ENCODE measurements at regions not wholly inside any gene's neighbourhood (a gene's known extent, or its start where the extent isn't known, plus 50 kb on each side); places are given as distances from the start of the nearest gene placed in this dataset.

DNA sequence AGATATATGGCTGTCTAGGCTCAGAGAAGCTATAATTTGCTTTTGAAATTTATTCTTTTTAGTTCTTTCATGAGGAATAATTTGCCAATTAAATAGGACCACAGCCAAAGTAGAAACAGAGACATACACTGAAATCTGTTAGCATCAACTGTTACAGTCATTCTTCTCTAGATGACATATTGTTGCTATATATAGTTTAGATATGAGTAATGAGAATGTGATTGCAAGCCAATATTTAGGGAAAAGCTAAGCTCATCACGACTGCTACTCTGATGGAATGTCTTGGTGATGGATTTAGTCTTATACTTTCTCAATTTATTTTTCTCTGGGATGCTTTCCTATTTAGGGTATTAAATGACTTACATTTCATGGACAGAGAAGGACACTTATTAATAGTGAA lies 259.1 kb downstream of the LNPK start:
- H3K27ac Mint-ChIP-seq (ENCODE audit: unreplicated experiment): peak overlapping the region; percentile 76
- peaks cover 8% of the 10 kb centered on the region for H3K4me1 Mint-ChIP-seq (ENCODE audit: low read depth, unreplicated experiment)
- no peaks in the 10 kb centered on the region for H3K79me2 ChIP-seq (ENCODE audit: insufficient read depth, low read length)
- DNase-seq (ENCODE audit: low read depth) (peak; percentile 20), FAIRE-seq (no peak)
- no peaks in the 10 kb centered on the region for H3K27me3 ChIP-seq (ENCODE audit: insufficient read depth, low read length)
- H3K4me2 ChIP-seq (ENCODE audit: low read length): peak overlapping the region; percentile 10
- TF ChIP-seq, protein P1, sequence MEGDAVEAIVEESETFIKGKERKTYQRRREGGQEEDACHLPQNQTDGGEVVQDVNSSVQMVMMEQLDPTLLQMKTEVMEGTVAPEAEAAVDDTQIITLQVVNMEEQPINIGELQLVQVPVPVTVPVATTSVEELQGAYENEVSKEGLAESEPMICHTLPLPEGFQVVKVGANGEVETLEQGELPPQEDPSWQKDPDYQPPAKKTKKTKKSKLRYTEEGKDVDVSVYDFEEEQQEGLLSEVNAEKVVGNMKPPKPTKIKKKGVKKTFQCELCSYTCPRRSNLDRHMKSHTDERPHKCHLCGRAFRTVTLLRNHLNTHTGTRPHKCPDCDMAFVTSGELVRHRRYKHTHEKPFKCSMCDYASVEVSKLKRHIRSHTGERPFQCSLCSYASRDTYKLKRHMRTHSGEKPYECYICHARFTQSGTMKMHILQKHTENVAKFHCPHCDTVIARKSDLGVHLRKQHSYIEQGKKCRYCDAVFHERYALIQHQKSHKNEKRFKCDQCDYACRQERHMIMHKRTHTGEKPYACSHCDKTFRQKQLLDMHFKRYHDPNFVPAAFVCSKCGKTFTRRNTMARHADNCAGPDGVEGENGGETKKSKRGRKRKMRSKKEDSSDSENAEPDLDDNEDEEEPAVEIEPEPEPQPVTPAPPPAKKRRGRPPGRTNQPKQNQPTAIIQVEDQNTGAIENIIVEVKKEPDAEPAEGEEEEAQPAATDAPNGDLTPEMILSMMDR (IDR thresholded peaks at IDR 0.05; ENCODE audit: insufficient read depth, low read depth, low read length): no peak
- TF ChIP-seq EZH2 (IDR thresholded peaks at IDR 0.05; ENCODE audit: insufficient read depth, low read length): no peak
- no peak overlapping the region for H3K4me3 ChIP-seq (ENCODE audit: insufficient read depth, low read depth, low read length)
- H3K36me3 ChIP-seq (ENCODE audit: insufficient read depth, low read length): no peaks in the 10 kb centered on the region
- H3K4me1 ChIP-seq (ENCODE audit: insufficient read depth, low read length): peaks cover 5% of the 10 kb centered on the region
- H4K20me1 ChIP-seq (ENCODE audit: insufficient read depth, low read length): no peaks in the 10 kb centered on the region
- H3K27me3 Mint-ChIP-seq (ENCODE audit: low read depth, unreplicated experiment): peaks cover 39% of the 10 kb centered on the region
- H3K4me3 Mint-ChIP-seq (ENCODE audit: unreplicated experiment): no peak overlapping the region
- H2AFZ ChIP-seq (ENCODE audit: low read depth, low read length): no peak overlapping the region
- no peaks in the 10 kb centered on the region for H3K36me3 Mint-ChIP-seq (ENCODE audit: low read depth, unreplicated experiment)
- no peaks in the 10 kb centered on the region for H3K9me3 ChIP-seq (ENCODE audit: insufficient read depth, low read depth, low read length)
- no peak overlapping the region for H3K9ac ChIP-seq (ENCODE audit: low read length)
- H3K27ac ChIP-seq (ENCODE audit: low read depth, low read length): no peak overlapping the region
- H3K9me3 Mint-ChIP-seq (ENCODE audit: unreplicated experiment): no peaks in the 10 kb centered on the region

DNA sequence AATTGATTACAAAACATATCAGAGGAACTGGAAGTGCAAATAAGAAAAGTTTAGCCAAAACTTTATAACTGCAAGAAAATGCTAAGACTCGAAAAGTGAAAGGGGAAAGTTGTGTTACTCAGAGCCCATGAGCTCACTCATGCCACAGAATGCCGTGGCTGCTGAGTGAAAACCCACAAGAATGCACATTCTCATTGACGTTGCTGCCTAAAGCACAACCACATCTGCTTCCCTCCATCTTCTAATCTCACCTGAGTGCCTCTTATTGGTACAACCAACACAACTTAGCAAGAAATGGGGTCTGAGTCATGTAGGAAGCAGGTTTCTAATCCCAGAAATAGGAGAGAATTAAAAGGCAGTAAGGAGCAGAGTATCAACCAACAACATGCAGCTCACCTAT lies 259.7 kb downstream of the LNPK start:
- Histone ChIP-seq H3K4me1 (ENCODE audit: insufficient read depth, low read length) (peaks cover 5% of the 10 kb centered on the region), H3K27ac (ENCODE audit: low read depth, low read length) (no peak overlapping the region), H4K20me1 (ENCODE audit: insufficient read depth, low read length) (no peaks in the 10 kb centered on the region), H3K9me3 (ENCODE audit: insufficient read depth, low read depth, low read length) (no peaks in the 10 kb centered on the region), H3K4me2 (ENCODE audit: low read length) (peak overlapping the region; percentile 10), H3K79me2 (ENCODE audit: insufficient read depth, low read length) (no peaks in the 10 kb centered on the region), H3K4me3 (ENCODE audit: insufficient read depth, low read depth, low read length) (no peak overlapping the region), H2AFZ (ENCODE audit: low read depth, low read length) (no peak overlapping the region), H3K36me3 (ENCODE audit: insufficient read depth, low read length) (no peaks in the 10 kb centered on the region), H3K27me3 (ENCODE audit: insufficient read depth, low read length) (no peaks in the 10 kb centered on the region), H3K9ac (ENCODE audit: low read length) (no peak overlapping the region)
- Mint-ChIP-seq H3K36me3 (ENCODE audit: low read depth, unreplicated experiment) (no peaks in the 10 kb centered on the region), H3K27me3 (ENCODE audit: low read depth, unreplicated experiment) (peaks cover 45% of the 10 kb centered on the region), H3K4me3 (ENCODE audit: unreplicated experiment) (no peak overlapping the region), H3K4me1 (ENCODE audit: low read depth, unreplicated experiment) (peaks cover 8% of the 10 kb centered on the region), H3K9me3 (ENCODE audit: unreplicated experiment) (no peaks in the 10 kb centered on the region), H3K27ac (ENCODE audit: unreplicated experiment) (no peak overlapping the region)
- FAIRE-seq (peak; percentile 74), DNase-seq (ENCODE audit: low read depth) (peak; percentile 88)
- TF ChIP-seq EZH2 (IDR thresholded peaks at IDR 0.05; ENCODE audit: insufficient read depth, low read length): no peak
- TF ChIP-seq, protein P1 (IDR thresholded peaks at IDR 0.05; ENCODE audit: insufficient read depth, low read depth, low read length): no peak

DNA sequence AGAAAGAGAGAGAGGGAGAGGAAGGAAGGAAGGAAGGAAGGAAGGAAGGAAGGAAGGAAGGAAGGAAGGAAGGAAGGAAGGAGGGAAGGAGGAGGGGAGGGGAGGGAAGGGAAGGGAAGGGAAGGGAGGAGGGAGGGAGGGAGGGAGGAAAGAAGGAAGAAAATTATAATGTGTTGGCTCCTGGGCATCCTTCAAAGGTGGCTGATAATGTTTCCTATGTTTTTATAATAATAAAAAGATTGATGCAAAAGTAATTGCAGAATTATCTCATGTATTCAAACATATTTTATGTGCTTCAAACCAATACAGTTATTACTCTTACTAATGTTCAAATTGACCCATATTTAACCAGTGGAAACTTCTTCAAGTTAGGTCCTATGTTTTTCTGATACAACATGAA lies 260.9 kb downstream of the LNPK start:
- Histone ChIP-seq H2AFZ (ENCODE audit: low read depth, low read length) (no peak overlapping the region), H3K4me1 (ENCODE audit: insufficient read depth, low read length) (peaks cover 5% of the 10 kb centered on the region), H3K27ac (ENCODE audit: low read depth, low read length) (no peak overlapping the region), H3K4me3 (ENCODE audit: insufficient read depth, low read depth, low read length) (no peak overlapping the region), H3K4me2 (ENCODE audit: low read length) (no peak overlapping the region), H4K20me1 (ENCODE audit: insufficient read depth, low read length) (no peaks in the 10 kb centered on the region), H3K9me3 (ENCODE audit: insufficient read depth, low read depth, low read length) (no peaks in the 10 kb centered on the region), H3K36me3 (ENCODE audit: insufficient read depth, low read length) (no peaks in the 10 kb centered on the region), H3K27me3 (ENCODE audit: insufficient read depth, low read length) (no peaks in the 10 kb centered on the region), H3K79me2 (ENCODE audit: insufficient read depth, low read length) (no peaks in the 10 kb centered on the region), H3K9ac (ENCODE audit: low read length) (no peak overlapping the region)
- Mint-ChIP-seq H3K9me3 (ENCODE audit: unreplicated experiment) (no peaks in the 10 kb centered on the region), H3K27ac (ENCODE audit: unreplicated experiment) (no peak overlapping the region), H3K4me1 (ENCODE audit: low read depth, unreplicated experiment) (peaks cover 8% of the 10 kb centered on the region), H3K4me3 (ENCODE audit: unreplicated experiment) (no peak overlapping the region), H3K27me3 (ENCODE audit: low read depth, unreplicated experiment) (peaks cover 51% of the 10 kb centered on the region), H3K36me3 (ENCODE audit: low read depth, unreplicated experiment) (no peaks in the 10 kb centered on the region)
- DNase-seq (ENCODE audit: low read depth) (no peak), FAIRE-seq (no peak)
- TF ChIP-seq, protein P1 (IDR thresholded peaks at IDR 0.05; ENCODE audit: insufficient read depth, low read depth, low read length): no peak
- TF ChIP-seq EZH2 (IDR thresholded peaks at IDR 0.05; ENCODE audit: insufficient read depth, low read length): no peak
